Memory B cell (primary cell): ENCODE measurements at regions not wholly inside any gene's neighbourhood (a gene's known extent, or its start where the extent isn't known, plus 50 kb on each side); places are given as distances from the start of the nearest gene placed in this dataset.
"Not testable (repeated sequence)": the region's sequence is repeated elsewhere in the genome, so short reads cannot be mapped to it uniquely, and the experiment has no call there.

Experiments
- ATAC-seq: fragments of 150-1000 bp; cut with Tn5 transposase; 2 replicates; pipeline ENCODE4 v1.10.0; 2021; ENCODE audit warnings: low read depth, mild to moderate bottlenecking, moderate library complexity
- DNase-seq, 2 donors: peaks; one replicate each; pipeline ENCODE4 v3.0.0; 2022; ENCODE audit warnings: low spot score in 2 of 2
- H3K27ac Mint-ChIP-seq: one replicate; pipeline ENCODE4 v1.8.0; 2022; ENCODE audit warnings: mild to moderate bottlenecking, moderate library complexity, mixed read lengths
- H3K27me3 Mint-ChIP-seq: one replicate; pipeline ENCODE4 v1.8.0; 2022; ENCODE audit warnings: mixed read lengths
- H3K36me3 Mint-ChIP-seq: one replicate; pipeline ENCODE4 v1.8.0; 2022; ENCODE audit warnings: mild to moderate bottlenecking, mixed read lengths
- H3K4me1 Mint-ChIP-seq: one replicate; pipeline ENCODE4 v1.8.0; 2022; ENCODE audit warnings: mixed read lengths
- H3K4me3 Mint-ChIP-seq: one replicate; pipeline ENCODE4 v1.8.0; 2022; ENCODE audit warnings: mild to moderate bottlenecking, moderate library complexity, mixed read lengths
- H3K9me3 Mint-ChIP-seq: one replicate; pipeline ENCODE4 v1.8.0; 2022; ENCODE audit warnings: mixed read lengths

- no peak for ATAC-seq
- no peak for DNase-seq
- Mint-ChIP-seq H3K4me3 (no peak overlapping the region), H3K9me3 (no peaks in the 10 kb centered on the region), H3K4me1 (peaks cover 7% of the 10 kb centered on the region), H3K27ac (no peak overlapping the region), H3K27me3 (no peaks in the 10 kb centered on the region), H3K36me3 (no peaks in the 10 kb centered on the region)
Measured at GRCh38 chr1:174105086-174105485, 54.2 kb upstream of the RABGAP1L start.

- Mint-ChIP-seq H3K4me1 (no peaks in the 10 kb centered on the region), H3K36me3 (no peaks in the 10 kb centered on the region), H3K27me3 (no peaks in the 10 kb centered on the region), H3K9me3 (no peaks in the 10 kb centered on the region), H3K27ac (no peak overlapping the region), H3K4me3 (no peak overlapping the region)
- DNase-seq: no peak
- no peak for ATAC-seq
Measured at GRCh38 chr1:174103766-174104165, 55.6 kb upstream of the RABGAP1L start.

GRCh38 chr1:174101976-174102375 is 57.3 kb upstream of the RABGAP1L start:
- not testable (repeated sequence) for H3K4me1 Mint-ChIP-seq, H3K27me3 Mint-ChIP-seq, H3K4me3 Mint-ChIP-seq, ATAC-seq, DNase-seq, H3K36me3 Mint-ChIP-seq, H3K27ac Mint-ChIP-seq, H3K9me3 Mint-ChIP-seq

- Mint-ChIP-seq H3K4me1 (no peaks in the 10 kb centered on the region), H3K9me3 (no peaks in the 10 kb centered on the region), H3K27me3 (no peaks in the 10 kb centered on the region), H3K36me3 (no peaks in the 10 kb centered on the region), H3K27ac (no peak overlapping the region), H3K4me3 (no peak overlapping the region)
- no peak for DNase-seq
- ATAC-seq: no peak
Measured at GRCh38 chr1:174097426-174097825, 61.9 kb upstream of the RABGAP1L start.

GRCh38 chr1:174093789-174094188 is 65.5 kb upstream of the RABGAP1L start:
- H3K27me3 Mint-ChIP-seq, H3K9me3 Mint-ChIP-seq, H3K4me3 Mint-ChIP-seq, H3K27ac Mint-ChIP-seq, DNase-seq, H3K36me3 Mint-ChIP-seq, H3K4me1 Mint-ChIP-seq: not testable (repeated sequence)
- peak; percentile 75 for ATAC-seq

- no peaks in the 10 kb centered on the region for H3K4me1 Mint-ChIP-seq
- ATAC-seq (no peak), DNase-seq (no peak)
- H3K9me3 Mint-ChIP-seq: peaks cover 3% of the 10 kb centered on the region
- H3K36me3 Mint-ChIP-seq: no peaks in the 10 kb centered on the region
- H3K4me3 Mint-ChIP-seq: no peak overlapping the region
- H3K27ac Mint-ChIP-seq: no peak overlapping the region
- H3K27me3 Mint-ChIP-seq: no peaks in the 10 kb centered on the region
Measured at GRCh38 chr1:174090471-174090870, 68.3 kb upstream of the RC3H1 start.

- no peak for ATAC-seq
- Mint-ChIP-seq H3K27me3 (peaks cover 2% of the 10 kb centered on the region), H3K36me3 (peaks cover 4% of the 10 kb centered on the region), H3K27ac (no peak overlapping the region), H3K4me3 (no peak overlapping the region), H3K9me3 (peaks cover 5% of the 10 kb centered on the region), H3K4me1 (no peaks in the 10 kb centered on the region)
- DNase-seq: no peak
Measured at GRCh38 chr1:174080819-174081218, 58.7 kb upstream of the RC3H1 start.

GRCh38 chr1:174079796-174080195 is 57.6 kb upstream of the RC3H1 start:
- H3K4me1 Mint-ChIP-seq: no peaks in the 10 kb centered on the region
- H3K4me3 Mint-ChIP-seq: no peak overlapping the region
- H3K9me3 Mint-ChIP-seq: peaks cover 4% of the 10 kb centered on the region
- peaks cover 4% of the 10 kb centered on the region for H3K36me3 Mint-ChIP-seq
- ATAC-seq: no peak
- no peak for DNase-seq
- no peak overlapping the region for H3K27ac Mint-ChIP-seq
- peaks cover 2% of the 10 kb centered on the region for H3K27me3 Mint-ChIP-seq

- ATAC-seq, DNase-seq, H3K27ac Mint-ChIP-seq, H3K27me3 Mint-ChIP-seq, H3K36me3 Mint-ChIP-seq, H3K9me3 Mint-ChIP-seq, H3K4me3 Mint-ChIP-seq, H3K4me1 Mint-ChIP-seq: not testable (repeated sequence)
Measured at GRCh38 chr1:174078916-174079315, 56.8 kb upstream of the RC3H1 start.

- H3K9me3 Mint-ChIP-seq: peaks cover 4% of the 10 kb centered on the region
- no peaks in the 10 kb centered on the region for H3K4me1 Mint-ChIP-seq
- ATAC-seq (no peak), DNase-seq (no peak)
- peaks cover 4% of the 10 kb centered on the region for H3K36me3 Mint-ChIP-seq
- H3K4me3 Mint-ChIP-seq: no peak overlapping the region
- no peak overlapping the region for H3K27ac Mint-ChIP-seq
- peaks cover 2% of the 10 kb centered on the region for H3K27me3 Mint-ChIP-seq
Measured at GRCh38 chr1:174077749-174078490, 55.8 kb upstream of the RC3H1 start.

GRCh38 chr1:174075245-174075692 is 53.1 kb upstream of the RC3H1 start:
- H3K4me3 Mint-ChIP-seq: no peak overlapping the region
- no peaks in the 10 kb centered on the region for H3K36me3 Mint-ChIP-seq
- no peaks in the 10 kb centered on the region for H3K4me1 Mint-ChIP-seq
- no peak for DNase-seq
- no peaks in the 10 kb centered on the region for H3K9me3 Mint-ChIP-seq
- peaks cover 3% of the 10 kb centered on the region for H3K27me3 Mint-ChIP-seq
- H3K27ac Mint-ChIP-seq: no peak overlapping the region
- no peak for ATAC-seq

GRCh38 chr1:174074757-174075156 is 52.6 kb upstream of the RC3H1 start:
- no peak overlapping the region for H3K4me3 Mint-ChIP-seq
- H3K27me3 Mint-ChIP-seq: peaks cover 3% of the 10 kb centered on the region
- H3K27ac Mint-ChIP-seq: no peak overlapping the region
- no peaks in the 10 kb centered on the region for H3K36me3 Mint-ChIP-seq
- H3K9me3 Mint-ChIP-seq: no peaks in the 10 kb centered on the region
- ATAC-seq (no peak), DNase-seq (no peak)
- H3K4me1 Mint-ChIP-seq: no peaks in the 10 kb centered on the region

- Mint-ChIP-seq H3K27ac (no peak overlapping the region), H3K4me3 (no peak overlapping the region), H3K4me1 (no peaks in the 10 kb centered on the region), H3K9me3 (no peaks in the 10 kb centered on the region), H3K36me3 (no peaks in the 10 kb centered on the region), H3K27me3 (peaks cover 1% of the 10 kb centered on the region)
- ATAC-seq (no peak), DNase-seq (no peak)
Measured at GRCh38 chr1:174072581-174072980, 50.4 kb upstream of the RC3H1 start.
